ENCODE measurements at regions not wholly inside any gene's neighbourhood (a gene's known extent, or its start where the extent isn't known, plus 50 kb on each side); places are given as distances from the start of the nearest gene placed in this dataset.

DNA sequence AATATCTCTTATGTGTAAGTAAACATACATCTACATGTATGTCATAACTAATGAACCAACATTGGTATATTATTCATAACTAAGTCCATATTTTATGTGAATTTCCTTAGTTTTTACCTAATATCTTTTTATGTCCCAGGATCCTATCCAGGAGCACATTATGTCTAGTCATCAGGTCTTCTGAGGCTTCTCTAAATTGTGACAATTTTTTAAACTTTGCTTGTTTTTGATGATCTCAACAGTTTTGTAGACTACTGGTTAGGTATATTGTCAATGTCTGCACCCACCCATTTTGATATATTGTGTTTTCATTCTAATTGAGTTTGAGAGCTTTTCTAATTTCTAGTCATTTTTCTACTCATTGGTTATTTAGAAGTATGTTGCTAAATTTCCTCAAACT, 288.2 kb upstream of the DIO3 start:
- H3K4me1 ChIP-seq (ENCODE audit: control insufficient read depth, insufficient read depth, low read length) = no peaks in the 10 kb centered on the region
- H4K8ac ChIP-seq (ENCODE audit: low read depth in 2 of 2, low read length in 2 of 2) = no peak overlapping the region
- H3K79me1 ChIP-seq (ENCODE audit: low read depth in 1 of 2, low read length in 2 of 2) = no peaks in the 10 kb centered on the region
- no peak overlapping the region for H3K4me2 ChIP-seq (ENCODE audit: low read depth, low read length)
- no peaks in the 10 kb centered on the region for H4K20me1 ChIP-seq (ENCODE audit: insufficient read depth, low read length)
- H3K23ac ChIP-seq (ENCODE audit: low read depth, low read length) = no peak overlapping the region
- no peak overlapping the region for H2BK20ac ChIP-seq (ENCODE audit: low read depth, low read length)
- H2AFZ ChIP-seq (replicated peaks; ENCODE audit: low read length, poor library complexity) = no peak overlapping the region
- no peak overlapping the region for H2BK15ac ChIP-seq (ENCODE audit: low read depth, low read length)
- CTCF ChIA-PET = no interaction called here
- ATAC-seq (ENCODE audit: low read depth) = no peak
- TF ChIP-seq CHD1 (IDR thresholded peaks at IDR 0.05; ENCODE audit: low read depth, low read length) = no peak
- TF ChIP-seq, protein P1, sequence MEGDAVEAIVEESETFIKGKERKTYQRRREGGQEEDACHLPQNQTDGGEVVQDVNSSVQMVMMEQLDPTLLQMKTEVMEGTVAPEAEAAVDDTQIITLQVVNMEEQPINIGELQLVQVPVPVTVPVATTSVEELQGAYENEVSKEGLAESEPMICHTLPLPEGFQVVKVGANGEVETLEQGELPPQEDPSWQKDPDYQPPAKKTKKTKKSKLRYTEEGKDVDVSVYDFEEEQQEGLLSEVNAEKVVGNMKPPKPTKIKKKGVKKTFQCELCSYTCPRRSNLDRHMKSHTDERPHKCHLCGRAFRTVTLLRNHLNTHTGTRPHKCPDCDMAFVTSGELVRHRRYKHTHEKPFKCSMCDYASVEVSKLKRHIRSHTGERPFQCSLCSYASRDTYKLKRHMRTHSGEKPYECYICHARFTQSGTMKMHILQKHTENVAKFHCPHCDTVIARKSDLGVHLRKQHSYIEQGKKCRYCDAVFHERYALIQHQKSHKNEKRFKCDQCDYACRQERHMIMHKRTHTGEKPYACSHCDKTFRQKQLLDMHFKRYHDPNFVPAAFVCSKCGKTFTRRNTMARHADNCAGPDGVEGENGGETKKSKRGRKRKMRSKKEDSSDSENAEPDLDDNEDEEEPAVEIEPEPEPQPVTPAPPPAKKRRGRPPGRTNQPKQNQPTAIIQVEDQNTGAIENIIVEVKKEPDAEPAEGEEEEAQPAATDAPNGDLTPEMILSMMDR (conservative IDR thresholded peaks at IDR 0.05; ENCODE audit: low read depth, low read length) = no peak
- no peak for TF ChIP-seq RFX5 (IDR thresholded peaks at IDR 0.05; ENCODE audit: low read depth, low read length)
- peak; percentile 17; the same call in 1 of the 2 replicates for TF ChIP-seq MAFK (IDR thresholded peaks at IDR 0.05; ENCODE audit: low read depth, low read length)
- in situ Hi-C loops (cut with MboI; ENCODE audit: low sequenced_read_pairs) = no loop called here
- no peak overlapping the region for H3K4me3 ChIP-seq (ENCODE audit: insufficient read depth, low read depth, low read length)
- POLR2A ChIA-PET (ENCODE audit: unreplicated experiment) = no interaction called here
- no TSS peak for BruUV-seq (replicated peaks)
- H4K91ac ChIP-seq (ENCODE audit: insufficient read depth, low read depth, low read length) = no peak overlapping the region
- H3K36me3 ChIP-seq (ENCODE audit: control insufficient read depth, insufficient read depth, low read length) = no peaks in the 10 kb centered on the region
- H3K9me1 ChIP-seq (ENCODE audit: insufficient read depth, low read length) = no peaks in the 10 kb centered on the region
- H3K27ac ChIP-seq (ENCODE audit: insufficient read depth, low read length) = no peak overlapping the region
- no peak overlapping the region for H3K9ac ChIP-seq (ENCODE audit: low read depth, low read length)
- no peak overlapping the region for H2AK5ac ChIP-seq (ENCODE audit: low read depth, low read length)
- H2BK120ac ChIP-seq (ENCODE audit: low read depth, low read length) = no peak overlapping the region
- no peak for DNase-seq
- no peak overlapping the region for H3K4ac ChIP-seq (ENCODE audit: low read depth, low read length)
- H3K56ac ChIP-seq (ENCODE audit: extremely low read depth, insufficient read depth, low read length) = no peak overlapping the region
- H3K14ac ChIP-seq (replicated peaks; ENCODE audit: low read depth, low read length) = no peak overlapping the region
- no peak overlapping the region for H4K5ac ChIP-seq (ENCODE audit: low read depth, low read length)
- no peak overlapping the region for H2AK9ac ChIP-seq (replicated peaks; ENCODE audit: low read depth, low read length, poor library complexity)
- dilution Hi-C loops (cut with HindIII; ENCODE audit: low sequenced_read_pairs, unreplicated experiment) = no loop called here
- no peaks in the 10 kb centered on the region for H3K27me3 ChIP-seq (ENCODE audit: control insufficient read depth, insufficient read depth, low read length)
- no peaks in the 10 kb centered on the region for H3K9me3 ChIP-seq (ENCODE audit: control insufficient read depth, insufficient read depth, low read length)
- intact Hi-C loops (cut with micrococcal nuclease) = no loop called here
- no peak overlapping the region for H3K18ac ChIP-seq (ENCODE audit: low read depth, low read length)
- no peak overlapping the region for H2BK5ac ChIP-seq (ENCODE audit: low read depth, low read length, poor library complexity, severe bottlenecking)
